OCI-LY3 (cell line): ENCODE measurements at regions not wholly inside any gene's neighbourhood (a gene's known extent, or its start where the extent isn't known, plus 50 kb on each side); places are given as distances from the start of the nearest gene placed in this dataset.
"Not testable (repeated sequence)": the region's sequence is repeated elsewhere in the genome, so short reads cannot be mapped to it uniquely, and the experiment has no call there.

Experiments used
- H2AFZ ChIP-seq: fragments of 200-600, 300-600 bp; shearing (Covaris generic); 2 replicates; pipeline ENCODE4 v1.6.0; 2014; ENCODE audit warnings: antibody characterized with exemption, low read depth, low read length
- H3K27ac ChIP-seq: fragments of 200-600, 300-600 bp; sonication (generic); 2 replicates; pipeline ENCODE4 v1.5.1; 2014; ENCODE audit warnings: mild to moderate bottlenecking, low read length, moderate library complexity, mixed read lengths
- H3K27me3 ChIP-seq: fragments of 200-600, 300-600 bp; sonication (generic); 2 replicates; pipeline ENCODE4 v1.6.1; 2014; ENCODE audit warnings: low read depth, low read length, mixed read lengths
- H3K36me3 ChIP-seq: fragments of 200-600, 300-600 bp; sonication (generic); replicated peaks from 2 replicates; pipeline ENCODE3; 2014; ENCODE audit warnings: low read depth, low read length, mixed read lengths
- H3K4me1 ChIP-seq: fragments of 300-600, 200-600 bp; sonication (generic); 2 replicates; pipeline ENCODE4 v1.6.1; 2014; ENCODE audit warnings: low read length, mixed read lengths
- H3K4me2 ChIP-seq: fragments of 200-600, 300-600 bp; sonication (generic); 2 replicates; pipeline ENCODE4 v1.6.1; 2014; ENCODE audit warnings: low read length, mixed read lengths
- H3K4me3 ChIP-seq: fragments of 300-600, 200-600 bp; sonication (generic); 2 replicates; pipeline ENCODE4 v1.5.1; 2014; ENCODE audit warnings: antibody characterized with exemption, mild to moderate bottlenecking, low read length, moderate library complexity
- H3K79me2 ChIP-seq: fragments of 300-600, 200-600 bp; shearing (Covaris generic); 2 replicates; pipeline ENCODE4 v1.6.1; 2014; ENCODE audit warnings: mild to moderate bottlenecking, low read length, mixed read lengths
- H3K9ac ChIP-seq: fragments of 300-600, 200-600 bp; shearing (Covaris generic); 2 replicates; pipeline ENCODE4 v1.6.0; 2014; ENCODE audit warnings: mild to moderate bottlenecking, low read length, moderate library complexity
- H3K9me3 ChIP-seq: fragments of 200-600, 300-600 bp; shearing (Covaris generic); 2 replicates; pipeline ENCODE4 v1.6.1; 2014; ENCODE audit warnings: low read length, mixed read lengths; ENCODE audit not compliant: insufficient read depth
- H4K20me1 ChIP-seq: fragments of 200-600, 300-600 bp; sonication (generic); 2 replicates; pipeline ENCODE4 v1.6.1; 2016; ENCODE audit warnings: low read length, mixed read lengths; ENCODE audit not compliant: insufficient read depth
- EZH2phosphoT487 ChIP-seq: fragments of 200-600 bp; shearing (Covaris generic); IDR thresholded peaks from 2 replicates; pipeline ENCODE4 v1.6.1; 2018; ENCODE audit warnings: antibody characterized with exemption, mixed run types, low read depth
- TF ChIP-seq, protein P1 (sequence below): fragments of 200-600, 300-600 bp; sonication (generic); IDR thresholded peaks from 2 replicates; pipeline ENCODE4 v1.5.1; 2014; ENCODE audit warnings: antibody characterized with exemption, low read length, low read depth

GRCh38 chr6:100226811-100227210 lies 232.8 kb upstream of the MCHR2 start:
- no peaks in the 10 kb centered on the region for H3K9me3 ChIP-seq
- H3K4me1 ChIP-seq, result peaks cover 16% of the 10 kb centered on the region
- no peak overlapping the region for H3K4me3 ChIP-seq
- H3K79me2 ChIP-seq, result no peaks in the 10 kb centered on the region
- no peak overlapping the region for H3K4me2 ChIP-seq
- no peak overlapping the region for H3K9ac ChIP-seq
- no peak for TF ChIP-seq EZH2phosphoT487
- TF ChIP-seq, protein P1, sequence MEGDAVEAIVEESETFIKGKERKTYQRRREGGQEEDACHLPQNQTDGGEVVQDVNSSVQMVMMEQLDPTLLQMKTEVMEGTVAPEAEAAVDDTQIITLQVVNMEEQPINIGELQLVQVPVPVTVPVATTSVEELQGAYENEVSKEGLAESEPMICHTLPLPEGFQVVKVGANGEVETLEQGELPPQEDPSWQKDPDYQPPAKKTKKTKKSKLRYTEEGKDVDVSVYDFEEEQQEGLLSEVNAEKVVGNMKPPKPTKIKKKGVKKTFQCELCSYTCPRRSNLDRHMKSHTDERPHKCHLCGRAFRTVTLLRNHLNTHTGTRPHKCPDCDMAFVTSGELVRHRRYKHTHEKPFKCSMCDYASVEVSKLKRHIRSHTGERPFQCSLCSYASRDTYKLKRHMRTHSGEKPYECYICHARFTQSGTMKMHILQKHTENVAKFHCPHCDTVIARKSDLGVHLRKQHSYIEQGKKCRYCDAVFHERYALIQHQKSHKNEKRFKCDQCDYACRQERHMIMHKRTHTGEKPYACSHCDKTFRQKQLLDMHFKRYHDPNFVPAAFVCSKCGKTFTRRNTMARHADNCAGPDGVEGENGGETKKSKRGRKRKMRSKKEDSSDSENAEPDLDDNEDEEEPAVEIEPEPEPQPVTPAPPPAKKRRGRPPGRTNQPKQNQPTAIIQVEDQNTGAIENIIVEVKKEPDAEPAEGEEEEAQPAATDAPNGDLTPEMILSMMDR, result no peak
- H3K27me3 ChIP-seq, result no peaks in the 10 kb centered on the region
- no peak overlapping the region for H2AFZ ChIP-seq
- no peaks in the 10 kb centered on the region for H3K36me3 ChIP-seq
- no peak overlapping the region for H3K27ac ChIP-seq
- H4K20me1 ChIP-seq, result no peaks in the 10 kb centered on the region

GRCh38 chr6:100223952-100224351 lies 229.9 kb upstream of the MCHR2 start:
- not testable (repeated sequence) for H3K36me3 ChIP-seq, H3K27ac ChIP-seq, H3K9me3 ChIP-seq, H3K79me2 ChIP-seq, H3K27me3 ChIP-seq, H3K9ac ChIP-seq, H3K4me2 ChIP-seq, H3K4me3 ChIP-seq, H4K20me1 ChIP-seq, H2AFZ ChIP-seq
- peaks cover 11% of the 10 kb centered on the region for H3K4me1 ChIP-seq

- no peak overlapping the region for H3K4me2 ChIP-seq
- no peak overlapping the region for H3K27ac ChIP-seq
Observed at GRCh38 chr6:100220543-100220942, 226.5 kb upstream of the MCHR2 start.

DNA sequence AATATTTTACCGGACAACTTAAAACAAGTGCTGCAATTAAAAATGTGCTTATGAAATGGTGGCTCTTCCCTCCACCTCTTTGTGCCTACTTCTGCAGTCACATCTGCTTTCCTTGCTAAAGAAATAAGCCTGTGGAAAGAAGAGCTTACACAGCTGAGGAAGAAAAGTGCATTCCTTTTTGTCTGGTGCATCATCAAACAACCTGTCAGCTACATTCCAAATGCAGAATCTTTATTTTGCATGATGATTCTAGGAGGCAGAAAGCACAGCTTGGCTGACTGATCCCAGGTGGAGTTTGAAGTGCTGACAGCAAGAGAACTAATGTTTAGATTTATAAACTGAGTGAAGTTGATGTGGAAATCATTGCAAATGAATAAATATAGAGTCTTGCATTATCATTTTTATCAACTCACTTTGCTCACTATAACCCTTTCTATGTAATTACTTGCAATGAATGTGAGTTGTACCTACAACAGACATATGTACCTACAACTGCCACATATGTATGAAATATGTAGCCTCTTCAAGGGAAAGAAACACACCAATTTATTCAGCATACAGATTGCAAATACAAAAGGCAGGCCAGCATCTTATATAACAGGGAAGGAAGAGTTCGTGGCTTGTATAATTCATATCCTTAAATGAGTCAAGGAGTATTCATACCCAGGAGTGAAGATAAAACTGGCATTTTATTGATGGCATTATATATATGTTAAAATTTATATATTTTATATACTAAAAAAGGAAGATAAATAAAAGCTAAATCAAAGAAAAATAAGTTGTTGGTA lies 223.4 kb upstream of the MCHR2 start:
- Histone ChIP-seq H3K27ac (no peak overlapping the region), H3K4me1 (no peaks in the 10 kb centered on the region), H3K36me3 (no peaks in the 10 kb centered on the region), H3K27me3 (no peaks in the 10 kb centered on the region), H3K79me2 (no peaks in the 10 kb centered on the region), H2AFZ (no peak overlapping the region), H3K4me2 (no peak overlapping the region), H3K9ac (no peak overlapping the region), H4K20me1 (no peaks in the 10 kb centered on the region), H3K9me3 (no peaks in the 10 kb centered on the region), H3K4me3 (no peak overlapping the region)
- TF ChIP-seq, protein P1, result no peak
- no peak for TF ChIP-seq EZH2phosphoT487

More at GRCh38 chr6:100220543-100220942, 226.5 kb upstream of the MCHR2 start:
- no peaks in the 10 kb centered on the region for H3K36me3 ChIP-seq
- no peak overlapping the region for H2AFZ ChIP-seq
- no peaks in the 10 kb centered on the region for H3K4me1 ChIP-seq
- no peak overlapping the region for H3K4me3 ChIP-seq
- H3K27me3 ChIP-seq, result no peaks in the 10 kb centered on the region
- no peaks in the 10 kb centered on the region for H4K20me1 ChIP-seq
- no peak overlapping the region for H3K9ac ChIP-seq
- TF ChIP-seq, protein P1, result no peak
- no peak for TF ChIP-seq EZH2phosphoT487
- H3K9me3 ChIP-seq, result no peaks in the 10 kb centered on the region
- H3K79me2 ChIP-seq, result no peaks in the 10 kb centered on the region
